ENCODE measurements at regions not wholly inside any gene's neighbourhood (a gene's known extent, or its start where the extent isn't known, plus 50 kb on each side); places are given as distances from the start of the nearest gene placed in this dataset.
A peak's percentile ranks its signal among the peaks of the same experiment; 100 is the strongest.

GRCh38 chr2:12453731-12454130, 263.0 kb upstream of the TRIB2 start:
- no peaks in the 10 kb centered on the region for H3K27me3 ChIP-seq (ENCODE audit: insufficient read depth, low read length)
- no peaks in the 10 kb centered on the region for H3K36me3 ChIP-seq (ENCODE audit: insufficient read depth, low read length)
- H3K4me1 Mint-ChIP-seq: peaks cover 37 to 65% (median 51%) of the 10 kb centered on the region in 4 donors
- no peaks in the 10 kb centered on the region for H3K27me3 Mint-ChIP-seq
- H3K9me3 Mint-ChIP-seq: peaks cover 0 to 4% (median 0%) of the 10 kb centered on the region in 8 donors
- no peak overlapping the region for H3K4me3 Mint-ChIP-seq
- no peaks in the 10 kb centered on the region for H3K36me3 Mint-ChIP-seq
- no peak overlapping the region for H3K4me3 ChIP-seq (ENCODE audit: low read length in 2 of 2)
- ChIA-PET CTCF (ENCODE audit: partially characterized antibody) (interaction anchor here (0.9 to 3.1 kb wide), 5 partner anchors 11 to 554 kb away, joined by 3 to 32 read pairs (median 4); partner anchors contain the start of gene TRIB2), POLR2A (ENCODE audit: partially characterized antibody) (interaction anchor here (0.7 to 3.2 kb wide), 4 partner anchors 9 to 241 kb away, joined by 3 to 11 read pairs (median 5); no protein-coding TSS in a partner anchor)
- peaks cover 47% of the 10 kb centered on the region for H3K4me1 ChIP-seq (ENCODE audit: insufficient read depth, low read length)
- H3K9me3 ChIP-seq (ENCODE audit: control insufficient read depth in 1 of 2, low read length in 2 of 2): no peaks in the 10 kb centered on the region
- peak overlapping the region in 5 of 7 donors; percentile 3 to 82 (median 30) for H3K27ac Mint-ChIP-seq
- no peak overlapping the region for H3K27ac ChIP-seq (ENCODE audit: low read depth, low read length)
- intact Hi-C loops (cut with micrococcal nuclease): no loop called here
- no peak for DNase-seq

GRCh38 chr2:12455661-12456060, 261.1 kb upstream of the TRIB2 start:
- H3K27ac ChIP-seq (ENCODE audit: low read depth, low read length): no peak overlapping the region

GRCh38 chr2:12456293-12457106, 260.2 kb upstream of the TRIB2 start:
- Mint-ChIP-seq H3K4me3 (peak overlapping the region; percentile 76 to 90 (median 82)), H3K9me3 (peaks cover 0 to 5% (median 0%) of the 10 kb centered on the region in 8 donors), H3K27me3 (no peaks in the 10 kb centered on the region), H3K4me1 (peaks cover 29 to 46% (median 35%) of the 10 kb centered on the region in 4 donors), H3K36me3 (no peaks in the 10 kb centered on the region), H3K27ac (peak overlapping the region; percentile 87 to 96 (median 94))
- ChIA-PET POLR2A (ENCODE audit: partially characterized antibody) (interaction anchor here (0.9 to 2.3 kb wide), 10 partner anchors 9 to 260 kb away, joined by 3 to 19 read pairs (median 4); partner anchors contain the start of gene TRIB2), CTCF (ENCODE audit: partially characterized antibody) (interaction anchor here (0.9 to 1.6 kb wide), 4 partner anchors 14 to 259 kb away, joined by 3 to 6 read pairs (median 3); no protein-coding TSS in a partner anchor)
- peak overlapping the region; percentile 15 to 49 for H3K4me3 ChIP-seq (ENCODE audit: low read length in 2 of 2)
- peak; percentile 52 to 69 (median 58) for DNase-seq
- H3K9me3 ChIP-seq (ENCODE audit: control insufficient read depth in 1 of 2, low read length in 2 of 2): no peaks in the 10 kb centered on the region
- peaks cover 37% of the 10 kb centered on the region for H3K4me1 ChIP-seq (ENCODE audit: insufficient read depth, low read length)
- intact Hi-C loops (cut with micrococcal nuclease): loop anchor here (1.0 to 5.0 kb wide), 3 partner anchors 46 to 260 kb away; partner anchors contain the start of gene TRIB2
- H3K36me3 ChIP-seq (ENCODE audit: insufficient read depth, low read length): no peaks in the 10 kb centered on the region
- peak overlapping the region; percentile 48 for H3K27ac ChIP-seq (ENCODE audit: low read depth, low read length)
- no peaks in the 10 kb centered on the region for H3K27me3 ChIP-seq (ENCODE audit: insufficient read depth, low read length)

More at GRCh38 chr2:12455661-12456060, 261.1 kb upstream of the TRIB2 start:
- Mint-ChIP-seq H3K27ac (peak overlapping the region in 2 of 7 donors; percentile 19 to 35), H3K4me1 (peaks cover 32 to 50% (median 41%) of the 10 kb centered on the region in 4 donors), H3K36me3 (no peaks in the 10 kb centered on the region), H3K9me3 (peaks cover 0 to 1% (median 0%) of the 10 kb centered on the region in 8 donors), H3K4me3 (peak overlapping the region in 1 of 8 donors; percentile 60), H3K27me3 (no peaks in the 10 kb centered on the region)
- peaks cover 42% of the 10 kb centered on the region for H3K4me1 ChIP-seq (ENCODE audit: insufficient read depth, low read length)
- H3K36me3 ChIP-seq (ENCODE audit: insufficient read depth, low read length): no peaks in the 10 kb centered on the region
- no peaks in the 10 kb centered on the region for H3K27me3 ChIP-seq (ENCODE audit: insufficient read depth, low read length)
- POLR2A ChIA-PET (ENCODE audit: partially characterized antibody): interaction anchor here (0.9 to 2.3 kb wide), 9 partner anchors 8 to 261 kb away, joined by 3 to 19 read pairs (median 4); partner anchors contain the start of gene TRIB2
- H3K9me3 ChIP-seq (ENCODE audit: control insufficient read depth in 1 of 2, low read length in 2 of 2): no peaks in the 10 kb centered on the region
- no peak overlapping the region for H3K4me3 ChIP-seq (ENCODE audit: low read length in 2 of 2)
- no peak for DNase-seq
- CTCF ChIA-PET (ENCODE audit: partially characterized antibody): interaction anchor here (1.2 kb wide), 1 partner anchor 13 kb away, joined by 3 read pairs; no protein-coding TSS in a partner anchor
- intact Hi-C loops (cut with micrococcal nuclease): loop anchor here (1.0 to 5.0 kb wide), 3 partner anchors 47 to 261 kb away; partner anchors contain the start of gene TRIB2

DNA sequence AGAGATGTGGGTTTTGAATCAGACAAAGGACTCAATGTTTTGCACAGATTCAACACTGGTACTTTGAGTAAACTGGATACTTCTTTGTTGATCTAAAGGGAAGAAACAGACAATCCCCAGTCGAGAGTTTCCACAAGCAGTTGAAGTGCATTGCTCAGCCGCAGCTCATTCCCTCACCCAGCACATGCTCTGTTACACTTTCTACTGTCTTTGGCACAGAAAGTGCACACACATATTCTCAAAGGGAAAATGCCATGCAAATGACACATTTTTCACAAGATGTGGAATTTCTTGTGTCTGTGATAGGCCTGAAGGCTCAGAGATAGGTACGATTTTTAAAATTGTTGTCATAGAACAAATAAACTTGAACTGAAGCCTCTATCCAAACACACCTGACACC, 258.9 kb upstream of the TRIB2 start:
- Histone ChIP-seq H3K27ac (ENCODE audit: low read depth, low read length) (no peak overlapping the region), H3K27me3 (ENCODE audit: insufficient read depth, low read length) (no peaks in the 10 kb centered on the region), H3K9me3 (ENCODE audit: control insufficient read depth in 1 of 2, low read length in 2 of 2) (no peaks in the 10 kb centered on the region), H3K36me3 (ENCODE audit: insufficient read depth, low read length) (no peaks in the 10 kb centered on the region), H3K4me1 (ENCODE audit: insufficient read depth, low read length) (peaks cover 24% of the 10 kb centered on the region), H3K4me3 (ENCODE audit: low read length in 2 of 2) (no peak overlapping the region)
- CTCF ChIA-PET (ENCODE audit: partially characterized antibody): interaction anchor here (0.9 to 1.6 kb wide), 2 partner anchors 30 to 258 kb away, joined by 3 to 6 read pairs; no protein-coding TSS in a partner anchor
- H3K27me3 Mint-ChIP-seq: no peaks in the 10 kb centered on the region
- no peak for DNase-seq
- H3K27ac Mint-ChIP-seq: peak overlapping the region in 6 of 7 donors; percentile 52 to 96 (median 94)
- no peaks in the 10 kb centered on the region for H3K36me3 Mint-ChIP-seq
- POLR2A ChIA-PET (ENCODE audit: partially characterized antibody): interaction anchor here (0.6 to 2.3 kb wide), 2 partner anchors 44 to 258 kb away, joined by 3 to 19 read pairs; partner anchors contain the start of gene TRIB2
- peak overlapping the region in 1 of 8 donors; percentile 5 for H3K4me3 Mint-ChIP-seq
- peaks cover 17 to 33% (median 22%) of the 10 kb centered on the region in 4 donors for H3K4me1 Mint-ChIP-seq
- peaks cover 0 to 7% (median 0%) of the 10 kb centered on the region in 8 donors for H3K9me3 Mint-ChIP-seq
- intact Hi-C loops (cut with micrococcal nuclease): loop anchor here (5.0 kb wide), 1 partner anchor 44 kb away; no protein-coding TSS in a partner anchor

DNA sequence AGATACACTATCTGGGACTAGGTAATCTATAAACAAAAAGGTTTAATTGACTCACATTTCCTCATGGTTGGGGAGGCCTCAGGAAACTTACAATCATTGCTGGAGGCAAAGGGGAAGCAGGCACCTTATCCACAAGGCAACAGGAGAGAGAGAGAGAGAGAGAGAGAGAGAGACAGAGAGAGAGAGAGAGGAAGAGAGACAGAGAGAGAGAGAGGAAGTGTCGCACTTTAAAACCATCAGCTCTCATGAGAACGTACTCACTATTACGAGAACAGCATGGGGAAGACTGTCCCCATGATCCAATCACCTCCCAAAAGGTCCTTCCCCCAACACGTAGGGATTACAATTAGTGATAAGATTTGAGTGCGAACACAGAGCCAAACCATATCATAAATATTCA, 253.5 kb upstream of the TRIB2 start:
- H3K27ac ChIP-seq (ENCODE audit: low read depth, low read length): no peak overlapping the region
- CTCF ChIA-PET (ENCODE audit: partially characterized antibody): interaction anchor here (1.4 kb wide), 1 partner anchor 11 kb away, joined by 4 read pairs; no protein-coding TSS in a partner anchor
- intact Hi-C loops (cut with micrococcal nuclease): no loop called here
- H3K4me3 Mint-ChIP-seq: peak overlapping the region in 1 of 8 donors; percentile 20
- DNase-seq: no peak
- POLR2A ChIA-PET (ENCODE audit: partially characterized antibody): no interaction called here
- no peak overlapping the region for H3K4me3 ChIP-seq (ENCODE audit: low read length in 2 of 2)
- peaks cover 4% of the 10 kb centered on the region for H3K4me1 ChIP-seq (ENCODE audit: insufficient read depth, low read length)
- H3K9me3 ChIP-seq (ENCODE audit: control insufficient read depth in 1 of 2, low read length in 2 of 2): no peaks in the 10 kb centered on the region
- H3K36me3 ChIP-seq (ENCODE audit: insufficient read depth, low read length): no peaks in the 10 kb centered on the region
- no peaks in the 10 kb centered on the region for H3K36me3 Mint-ChIP-seq
- peaks cover 7 to 19% (median 13%) of the 10 kb centered on the region in 4 donors for H3K4me1 Mint-ChIP-seq
- peaks cover 0 to 7% (median 0%) of the 10 kb centered on the region in 8 donors for H3K9me3 Mint-ChIP-seq
- H3K27ac Mint-ChIP-seq: peak overlapping the region in 2 of 7 donors; percentile 38 to 56
- H3K27me3 Mint-ChIP-seq: no peaks in the 10 kb centered on the region
- no peaks in the 10 kb centered on the region for H3K27me3 ChIP-seq (ENCODE audit: insufficient read depth, low read length)

GRCh38 chr2:12465631-12466135, 251.1 kb upstream of the TRIB2 start:
- CTCF ChIA-PET (ENCODE audit: partially characterized antibody): no interaction called here
- H3K9me3 Mint-ChIP-seq: peaks cover 0 to 7% (median 0%) of the 10 kb centered on the region in 8 donors
- no peaks in the 10 kb centered on the region for H3K36me3 ChIP-seq (ENCODE audit: insufficient read depth, low read length)

More at GRCh38 chr2:12465631-12466135, 251.1 kb upstream of the TRIB2 start:
- no peak overlapping the region for H3K27ac ChIP-seq (ENCODE audit: low read depth, low read length)
- H3K27me3 ChIP-seq (ENCODE audit: insufficient read depth, low read length): no peaks in the 10 kb centered on the region
- no peaks in the 10 kb centered on the region for H3K9me3 ChIP-seq (ENCODE audit: control insufficient read depth in 1 of 2, low read length in 2 of 2)
- H3K4me3 Mint-ChIP-seq: no peak overlapping the region
- H3K4me3 ChIP-seq (ENCODE audit: low read length in 2 of 2): no peak overlapping the region
- H3K27ac Mint-ChIP-seq: peak overlapping the region in 2 of 7 donors; percentile 58 to 85
- no peak for DNase-seq
- no peaks in the 10 kb centered on the region for H3K27me3 Mint-ChIP-seq
- H3K4me1 ChIP-seq (ENCODE audit: insufficient read depth, low read length): peaks cover 4% of the 10 kb centered on the region
- intact Hi-C loops (cut with micrococcal nuclease): no loop called here
- H3K36me3 Mint-ChIP-seq: no peaks in the 10 kb centered on the region
- POLR2A ChIA-PET (ENCODE audit: partially characterized antibody): no interaction called here
- peaks cover 5 to 19% (median 10%) of the 10 kb centered on the region in 4 donors for H3K4me1 Mint-ChIP-seq

All from CD4-positive, alpha-beta memory T cell (primary cell).